ENCODE measurements at regions not wholly inside any gene's neighbourhood (a gene's known extent, or its start where the extent isn't known, plus 50 kb on each side); places are given as distances from the start of the nearest gene placed in this dataset.

DNA sequence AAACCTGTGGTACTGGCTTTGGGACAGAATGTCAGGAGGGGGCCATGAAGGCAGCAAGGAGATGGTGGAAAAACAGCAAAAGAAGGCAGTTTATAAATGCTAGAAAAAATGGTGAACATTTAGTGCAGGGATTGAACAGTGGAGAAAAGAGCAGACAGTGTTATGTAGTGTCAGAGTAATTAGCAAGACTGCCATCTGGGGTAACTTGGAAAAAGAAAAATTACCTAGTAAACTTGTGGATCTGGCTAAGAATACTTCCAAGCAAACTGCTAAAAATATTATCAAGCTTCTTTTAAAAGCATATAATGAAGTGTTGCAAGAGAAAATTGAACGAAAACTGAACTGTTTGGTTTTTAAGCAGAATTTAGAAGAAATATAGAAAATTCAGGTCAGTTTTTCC, 267.8 kb downstream of the INSIG2 start:
- no peak for TF ChIP-seq YY1 (IDR thresholded peaks at IDR 0.05; ENCODE audit: insufficient read depth, insufficient read length)
- no peak for TF ChIP-seq SUZ12 (IDR thresholded peaks at IDR 0.05; ENCODE audit: extremely low read depth, insufficient read depth, insufficient read length)

All from NT2/D1 (cell line).